Loucy (cell line): ENCODE measurements at regions not wholly inside any gene's neighbourhood (a gene's known extent, or its start where the extent isn't known, plus 50 kb on each side); places are given as distances from the start of the nearest gene placed in this dataset.
A peak's percentile ranks its signal among the peaks of the same experiment; 100 is the strongest.

Experiments used
- H2AFZ ChIP-seq: fragments of 200-600 bp; sonication (generic); 2 replicates; pipeline ENCODE4 v1.6.0; 2016; ENCODE audit warnings: antibody characterized with exemption, mild to moderate bottlenecking, low read length, moderate library complexity
- H3F3A ChIP-seq: fragments of 200-600 bp; 2 replicates; pipeline ENCODE4 v1.6.0; 2016; ENCODE audit warnings: antibody characterized with exemption, low read depth, mild to moderate bottlenecking
- H3K27me3 ChIP-seq: fragments of 200-600 bp; sonication (generic); 2 replicates; pipeline ENCODE4 v1.6.1; 2014; ENCODE audit warnings: low read length, mild to moderate bottlenecking; ENCODE audit not compliant: insufficient read depth, poor library complexity, severe bottlenecking
- H3K36me3 ChIP-seq: fragments of 200-600 bp; sonication (generic); 2 replicates; pipeline ENCODE4 v1.6.1; 2016; ENCODE audit warnings: low read length; ENCODE audit not compliant: insufficient read depth
- H3K4me1 ChIP-seq: fragments of 200-600 bp; sonication (generic); 2 replicates; pipeline ENCODE4 v1.5.1; 2014; ENCODE audit warnings: low read length, mild to moderate bottlenecking; ENCODE audit not compliant: insufficient read depth, poor library complexity, severe bottlenecking
- H3K4me2 ChIP-seq: fragments of 200-600 bp; sonication (generic); 2 replicates; pipeline ENCODE4 v1.6.0; 2014; ENCODE audit warnings: antibody characterized with exemption, low read length, low read depth, mild to moderate bottlenecking; ENCODE audit not compliant: poor library complexity, severe bottlenecking
- H3K4me3 ChIP-seq: fragments of 200-600 bp; sonication (generic); 2 replicates; pipeline ENCODE4 v1.5.1; 2014; ENCODE audit warnings: low read length, mild to moderate bottlenecking, mixed read lengths; ENCODE audit not compliant: poor library complexity, severe bottlenecking
- H3K79me2 ChIP-seq: fragments of 200-600 bp; sonication (generic); 2 replicates; pipeline ENCODE4 v1.6.1; 2014; ENCODE audit warnings: low read length; ENCODE audit not compliant: insufficient read depth
- H3K9ac ChIP-seq: fragments of 200-600 bp; sonication (generic); 2 replicates; pipeline ENCODE4 v1.6.0; 2014; ENCODE audit warnings: mild to moderate bottlenecking, low read depth, low read length, moderate library complexity; ENCODE audit not compliant: poor library complexity, severe bottlenecking
- H3K9me2 ChIP-seq: fragments of 200-600 bp; sonication (generic); replicated peaks from 2 replicates; pipeline ENCODE4 v1.6.1; 2016; ENCODE audit warnings: low read depth, low read length, mixed read lengths
- H3K9me3 ChIP-seq: fragments of 200-600 bp; sonication (generic); 2 replicates; pipeline ENCODE4 v1.6.1; 2014; ENCODE audit warnings: mild to moderate bottlenecking, antibody characterized with exemption, low read length, low read depth; ENCODE audit not compliant: insufficient read depth
- H4K20me1 ChIP-seq: fragments of 200-600 bp; sonication (generic); 2 replicates; pipeline ENCODE4 v1.6.0; 2014; ENCODE audit warnings: antibody characterized with exemption, low read length, mild to moderate bottlenecking; ENCODE audit not compliant: insufficient read depth, poor library complexity, severe bottlenecking
- EZH2phosphoT487 ChIP-seq: fragments of 200-600 bp; IDR thresholded peaks from 2 replicates; pipeline ENCODE4 v1.6.1; 2018; ENCODE audit warnings: antibody characterized with exemption, mild to moderate bottlenecking, moderate library complexity, borderline replicate concordance
- TF ChIP-seq, protein P1 (sequence below): fragments of 200-600 bp; sonication (generic); conservative IDR thresholded peaks from 2 replicates; pipeline ENCODE4 v1.5.1; 2014; ENCODE audit warnings: mild to moderate bottlenecking, antibody characterized with exemption, low read length

DNA sequence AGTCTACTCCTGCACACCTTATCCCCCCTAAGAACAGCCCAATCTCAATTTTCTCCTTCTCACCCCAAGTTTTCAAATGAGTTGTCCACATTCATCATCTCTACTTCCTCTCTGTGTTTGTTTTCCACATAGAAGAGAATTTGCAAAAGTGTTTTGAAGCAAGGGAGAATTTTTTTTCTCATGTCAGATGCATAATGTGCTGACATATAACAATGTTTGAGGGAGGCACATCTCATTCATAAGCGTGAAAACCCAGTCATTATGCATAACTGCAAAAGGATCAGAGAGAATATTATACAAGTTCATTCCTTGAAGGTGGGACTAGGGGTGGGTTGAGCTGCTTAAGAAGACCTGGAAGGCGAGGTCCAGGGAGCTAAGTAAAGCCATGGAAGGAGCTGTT, 80.8 kb upstream of the SLC1A4 start:
- Histone ChIP-seq H3K9ac (no peak overlapping the region), H4K20me1 (no peaks in the 10 kb centered on the region), H3K36me3 (no peaks in the 10 kb centered on the region), H3K4me1 (no peaks in the 10 kb centered on the region), H3K4me2 (no peak overlapping the region), H3K9me3 (no peaks in the 10 kb centered on the region), H3F3A (no peaks in the 10 kb centered on the region), H3K27me3 (no peaks in the 10 kb centered on the region), H3K9me2 (no peaks in the 10 kb centered on the region), H2AFZ (no peak overlapping the region), H3K4me3 (no peak overlapping the region), H3K79me2 (no peaks in the 10 kb centered on the region)
- TF ChIP-seq EZH2phosphoT487, result no peak
- TF ChIP-seq, protein P1, sequence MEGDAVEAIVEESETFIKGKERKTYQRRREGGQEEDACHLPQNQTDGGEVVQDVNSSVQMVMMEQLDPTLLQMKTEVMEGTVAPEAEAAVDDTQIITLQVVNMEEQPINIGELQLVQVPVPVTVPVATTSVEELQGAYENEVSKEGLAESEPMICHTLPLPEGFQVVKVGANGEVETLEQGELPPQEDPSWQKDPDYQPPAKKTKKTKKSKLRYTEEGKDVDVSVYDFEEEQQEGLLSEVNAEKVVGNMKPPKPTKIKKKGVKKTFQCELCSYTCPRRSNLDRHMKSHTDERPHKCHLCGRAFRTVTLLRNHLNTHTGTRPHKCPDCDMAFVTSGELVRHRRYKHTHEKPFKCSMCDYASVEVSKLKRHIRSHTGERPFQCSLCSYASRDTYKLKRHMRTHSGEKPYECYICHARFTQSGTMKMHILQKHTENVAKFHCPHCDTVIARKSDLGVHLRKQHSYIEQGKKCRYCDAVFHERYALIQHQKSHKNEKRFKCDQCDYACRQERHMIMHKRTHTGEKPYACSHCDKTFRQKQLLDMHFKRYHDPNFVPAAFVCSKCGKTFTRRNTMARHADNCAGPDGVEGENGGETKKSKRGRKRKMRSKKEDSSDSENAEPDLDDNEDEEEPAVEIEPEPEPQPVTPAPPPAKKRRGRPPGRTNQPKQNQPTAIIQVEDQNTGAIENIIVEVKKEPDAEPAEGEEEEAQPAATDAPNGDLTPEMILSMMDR, result no peak

DNA sequence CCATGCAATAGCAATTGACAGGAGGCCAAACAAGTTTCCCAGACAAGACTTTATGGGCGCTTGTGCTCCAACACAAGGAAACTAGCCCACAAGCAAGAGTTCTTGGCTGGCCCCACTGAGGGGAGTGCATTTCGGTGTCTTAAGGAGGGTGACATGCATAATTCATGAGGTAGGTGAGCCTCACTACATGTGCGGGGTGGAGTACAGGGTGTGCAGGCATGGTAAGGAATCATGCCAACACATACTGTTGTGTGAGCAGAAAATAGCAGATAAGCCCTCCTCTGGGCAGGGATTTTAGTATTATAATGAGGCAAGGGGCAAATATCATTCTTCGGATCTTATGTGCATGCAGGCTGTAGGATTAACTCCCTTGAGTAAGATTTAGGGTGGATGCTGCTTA, 78.7 kb upstream of the SLC1A4 start:
- Histone ChIP-seq H3K4me2 (no peak overlapping the region), H3K4me1 (peaks cover 7% of the 10 kb centered on the region), H3K9me3 (no peaks in the 10 kb centered on the region), H3K79me2 (no peaks in the 10 kb centered on the region), H3K4me3 (no peak overlapping the region), H2AFZ (no peak overlapping the region), H3F3A (no peaks in the 10 kb centered on the region), H3K9ac (no peak overlapping the region), H3K36me3 (no peaks in the 10 kb centered on the region), H3K9me2 (no peaks in the 10 kb centered on the region), H3K27me3 (no peaks in the 10 kb centered on the region), H4K20me1 (no peaks in the 10 kb centered on the region)
- no peak for TF ChIP-seq EZH2phosphoT487
- TF ChIP-seq, protein P1, result no peak

DNA sequence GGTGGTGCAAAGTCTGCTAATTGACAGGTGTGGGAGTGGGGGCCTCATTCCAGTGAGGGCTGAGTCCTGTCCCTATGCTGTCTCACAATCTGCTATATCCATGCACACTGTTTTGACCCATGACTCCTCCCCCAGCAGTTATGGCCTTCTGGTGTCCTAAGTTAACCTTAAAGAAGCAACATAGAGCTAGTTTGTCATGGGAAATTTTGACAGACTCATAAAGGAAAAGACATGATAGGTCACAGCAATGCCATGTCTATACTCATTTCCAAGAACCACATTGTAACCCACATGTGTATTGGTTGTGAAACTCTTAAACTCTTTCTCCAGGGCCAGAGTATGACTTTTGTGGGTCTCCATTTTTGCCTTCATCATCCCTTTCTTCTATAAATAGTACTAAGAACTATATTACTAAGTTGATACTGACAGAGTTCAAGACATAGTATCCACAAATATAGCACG, 78.2 kb upstream of the SLC1A4 start:
- H3K4me3 ChIP-seq, result no peak overlapping the region
- no peaks in the 10 kb centered on the region for H3K79me2 ChIP-seq
- H3K36me3 ChIP-seq, result no peaks in the 10 kb centered on the region
- H3K9ac ChIP-seq, result no peak overlapping the region
- no peaks in the 10 kb centered on the region for H3K27me3 ChIP-seq
- H3K9me3 ChIP-seq, result no peaks in the 10 kb centered on the region
- no peaks in the 10 kb centered on the region for H4K20me1 ChIP-seq
- H3F3A ChIP-seq, result no peaks in the 10 kb centered on the region
- no peak for TF ChIP-seq EZH2phosphoT487
- H3K4me2 ChIP-seq, result no peak overlapping the region
- peaks cover 7% of the 10 kb centered on the region for H3K4me1 ChIP-seq
- no peak overlapping the region for H2AFZ ChIP-seq
- H3K9me2 ChIP-seq, result no peaks in the 10 kb centered on the region

DNA sequence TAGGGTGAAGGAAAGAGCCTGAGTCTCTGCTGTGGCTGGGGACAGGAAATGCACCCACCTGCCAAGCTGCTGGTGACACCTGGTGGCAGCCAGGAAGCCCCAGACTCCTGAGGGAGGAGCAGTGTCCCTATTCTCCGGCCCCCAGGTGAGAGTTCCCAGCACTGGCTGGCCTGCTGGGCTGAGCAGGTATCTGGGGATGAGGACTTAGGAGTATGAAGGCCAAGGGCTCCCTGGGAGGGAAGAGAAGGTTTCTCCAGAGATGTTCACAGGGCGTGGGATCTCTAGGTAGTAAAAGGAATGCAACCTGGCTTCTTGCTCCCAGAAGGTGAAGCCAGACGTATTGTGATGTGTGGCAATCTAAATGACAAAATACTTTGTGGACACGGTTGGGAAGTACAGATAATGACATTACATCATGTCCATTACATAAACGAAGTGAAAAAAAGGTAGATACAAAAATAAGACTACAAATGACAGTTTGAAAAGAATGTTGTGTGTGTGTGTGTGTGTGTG, 75.8 kb upstream of the SLC1A4 start:
- no peaks in the 10 kb centered on the region for H3F3A ChIP-seq
- H3K9me3 ChIP-seq, result no peaks in the 10 kb centered on the region
- peaks cover 13% of the 10 kb centered on the region for H3K4me1 ChIP-seq
- no peaks in the 10 kb centered on the region for H3K9me2 ChIP-seq
- TF ChIP-seq, protein P1, result peak; percentile 55
- TF ChIP-seq EZH2phosphoT487, result no peak
- H2AFZ ChIP-seq, result no peak overlapping the region
- no peak overlapping the region for H3K9ac ChIP-seq
- no peaks in the 10 kb centered on the region for H3K79me2 ChIP-seq
- H4K20me1 ChIP-seq, result no peaks in the 10 kb centered on the region
- no peaks in the 10 kb centered on the region for H3K27me3 ChIP-seq
- no peaks in the 10 kb centered on the region for H3K36me3 ChIP-seq
- no peak overlapping the region for H3K4me3 ChIP-seq
- no peak overlapping the region for H3K4me2 ChIP-seq
